HepG2 (cell line): ENCODE measurements at regions not wholly inside any gene's neighbourhood (a gene's known extent, or its start where the extent isn't known, plus 50 kb on each side); places are given as distances from the start of the nearest gene placed in this dataset.
A peak's percentile ranks its signal among the peaks of the same experiment; 100 is the strongest.

Experiments used
- ATAC-seq: fragments of 200-7000 bp; cut with Tn5 transposase; 3 replicates; pipeline ENCODE4 v1.9.1; 2020; ENCODE audit warnings: mild to moderate bottlenecking, moderate library complexity
- BruUV-seq: library from RNA; stranded (reverse); fragments of 400-500 nt; replicated peaks from 2 replicates; lab custom pipeline; 2021; lab: Mats Ljungman, UMichigan
- CTCF ChIA-PET: fragments of 300-600 bp; formaldehyde crosslinking; extraction: SDS; loops from one replicate; lab custom pipeline; 2021; ENCODE audit warnings: low total read pairs, inconsistent platforms, low intra/inter-chr PET ratio; lab: Yijun Ruan, JAX
- POLR2A ChIA-PET: fragments of 350-600 bp; sonication (Branson Sonifier 250); formaldehyde crosslinking; loops from one replicate; lab custom pipeline; 2020; ENCODE audit warnings: antibody characterized with exemption, inconsistent platforms; lab: Yijun Ruan, JAX
- DNase-seq: peaks from one replicate; pipeline ENCODE4 v3.0.0-alpha.2; 2015; ENCODE audit warnings: low spot score
- FAIRE-seq: peaks from 3 replicates; lab custom pipeline; 2011; peaks lifted over from hg19 to GRCh38; lab: Jason Lieb, UNC
- H2AFZ ChIP-seq: one replicate; pipeline ENCODE4 v1.6.1; 2011; ENCODE audit warnings: low read length, inconsistent platforms
- H3K27ac ChIP-seq: fragments of 300-600 bp; 3 replicates; pipeline ENCODE4 v1.8.0; 2011; ENCODE audit warnings: mixed run types, mild to moderate bottlenecking, mixed read lengths, low read length, inconsistent platforms; ENCODE audit not compliant: insufficient read depth; ENCODE audit errors: extremely low read length
- H3K27me3 ChIP-seq, 2 experiments: fragments of 200-600 bp in 1 of 2; 2 replicates in 1 of 2; 3 replicates in 1 of 2; pipeline versions ENCODE4 v1.6.0 to v1.8.0; 2011; ENCODE audit warnings: low read length in 2 of 2, mild to moderate bottlenecking in 2 of 2, moderate library complexity in 2 of 2, inconsistent platforms in 1 of 2; ENCODE audit not compliant: insufficient read depth in 2 of 2, control insufficient read depth in 1 of 2
- H3K36me3 ChIP-seq, 2 experiments: fragments of 200-600 bp in 1 of 2; replicated peaks in 1 of 2; 2 replicates in 1 of 2; 3 replicates in 1 of 2; pipeline versions ENCODE4 v1.5.1 to v1.8.0; 2011; ENCODE audit warnings: low read length in 2 of 2, inconsistent platforms in 1 of 2; ENCODE audit not compliant: insufficient read depth in 2 of 2, control insufficient read depth in 1 of 2
- H3K4me1 ChIP-seq: 2 replicates; pipeline ENCODE4 v1.5.1; 2012; ENCODE audit warnings: low read length, inconsistent platforms; ENCODE audit not compliant: insufficient read depth
- H3K4me2 ChIP-seq: 2 replicates; pipeline ENCODE4 v1.6.0; 2011; ENCODE audit warnings: low read depth, low read length, inconsistent platforms
- H3K4me3 ChIP-seq, 3 experiments: fragments of 200-600 bp in 1 of 3; sonication (generic), shearing (Covaris generic) in 1 of 3; replicated peaks in 1 of 3; 2 replicates each; pipeline ENCODE4 v1.5.1; 2011 to 2016; ENCODE audit warnings: low read length in 3 of 3, inconsistent platforms in 2 of 3, low read depth in 2 of 3, mild to moderate bottlenecking in 2 of 3, control low read depth in 1 of 3, mixed read lengths in 1 of 3; ENCODE audit not compliant: insufficient read depth in 1 of 3
- H3K79me2 ChIP-seq: one replicate; pipeline ENCODE4 v1.6.1; 2011; ENCODE audit warnings: low read length, inconsistent platforms; ENCODE audit not compliant: insufficient read depth
- H3K9ac ChIP-seq: 2 replicates; pipeline ENCODE4 v1.6.0; 2011; ENCODE audit warnings: mild to moderate bottlenecking, low read depth, low read length, inconsistent platforms; ENCODE audit not compliant: insufficient read depth
- H3K9me3 ChIP-seq: 2 replicates; pipeline ENCODE4 v1.5.1; 2012; ENCODE audit warnings: mild to moderate bottlenecking, low read length
- H4K20me1 ChIP-seq: 2 replicates; pipeline ENCODE4 v1.6.0; 2011; ENCODE audit warnings: inconsistent platforms, mild to moderate bottlenecking, low read length, moderate library complexity; ENCODE audit not compliant: insufficient read depth
- CEBPB ChIP-seq: IDR thresholded peaks from 2 replicates; pipeline ENCODE4 v1.6.1; 2011; ENCODE audit warnings: low read depth, low read length, improper control_type of control experiment, borderline replicate concordance
- ZHX2 ChIP-seq, 2 experiments: sonication (generic) in 1 of 2; formaldehyde crosslinking in 1 of 2; IDR thresholded peaks; 2 replicates each; pipeline versions ENCODE4 v1.6.1 to v1.9.0; 2014 to 2022; ENCODE audit warnings: antibody characterized with exemption in 1 of 2, borderline replicate concordance in 1 of 2, inconsistent platforms in 1 of 2, low read depth in 1 of 2, missing genetic modification reagents in 1 of 2
- ZNF737 ChIP-seq: sonication (generic); formaldehyde crosslinking; IDR thresholded peaks from 2 replicates; pipeline ENCODE4 v1.5.0; 2020; ENCODE audit warnings: missing genetic modification reagents, mild to moderate bottlenecking, borderline replicate concordance
- WGBS: methylation state at CpG from one replicate; pipeline ENCODE4 v1.1.6; 2017; ENCODE audit warnings: low lambda C conversion rate; 5-methylcytosine and 5-hydroxymethylcytosine counted together
- in situ Hi-C: cut with HindIII; loops from 2 replicates; pipeline ENCODE4 v1.10.0; 2017; ENCODE audit warnings: low pct_unique_long_range_greater_than_20kb; ENCODE audit not compliant: extremely low pct_ligation_motif_present
- intact Hi-C: fragments of 100-400 bp; cut with micrococcal nuclease; formaldehyde crosslinking; loops from one replicate; pipeline ENCODE4 v1.10.0; 2022; ENCODE audit not compliant: unreplicated experiment

GRCh38 chr4:162909952-162910351, 256.7 kb downstream of the NAF1 start:
- Histone ChIP-seq H2AFZ (no peak overlapping the region), H3K36me3 (no peaks in the 10 kb centered on the region), H3K27ac (no peak overlapping the region), H3K4me1 (no peaks in the 10 kb centered on the region), H3K27me3 (no peaks in the 10 kb centered on the region), H4K20me1 (no peaks in the 10 kb centered on the region), H3K4me2 (no peak overlapping the region), H3K4me3 (no peak overlapping the region), H3K9me3 (no peaks in the 10 kb centered on the region; the same call in 1 of the 2 replicates), H3K79me2 (no peaks in the 10 kb centered on the region), H3K9ac (no peak overlapping the region)
- ChIA-PET POLR2A (no interaction called here), CTCF (no interaction called here)
- DNase-seq (no peak), FAIRE-seq (no peak), ATAC-seq (no peak)
- 0% methylated on average over 2 of the region's 2 CpGs for WGBS
- TF ChIP-seq ZHX2 (IDR thresholded peaks at IDR 0.05; ENCODE audit: low read depth) (no peak), ZHX2 (CRISPR knock-in tag; IDR thresholded peaks at IDR 0.05; ENCODE audit: borderline replicate concordance) (no peak), CEBPB (0 out of 2 replicates have a peak, but pooled peaks have one; percentile 41), ZNF737 (CRISPR knock-in tag) (no peak)
- in situ Hi-C loops: no loop called here
- intact Hi-C loops: loop anchor here (5.0 kb wide), 1 partner anchor 1053 kb away; no protein-coding TSS in a partner anchor
- BruUV-seq: no TSS peak
